HG03575 (cell line): ENCODE measurements at regions not wholly inside any gene's neighbourhood (a gene's known extent, or its start where the extent isn't known, plus 50 kb on each side); places are given as distances from the start of the nearest gene placed in this dataset.
"Not testable (repeated sequence)": the region's sequence is repeated elsewhere in the genome, so short reads cannot be mapped to it uniquely, and the experiment has no call there.

Experiments
- ATAC-seq: cut with Tn5 transposase; IDR thresholded peaks from one replicate; pipeline ENCODE4 v1.9.1; 2021; ENCODE audit not compliant: unreplicated experiment, insufficient number of reproducible peaks, low FRiP score; ENCODE audit errors: extremely low read depth

DNA sequence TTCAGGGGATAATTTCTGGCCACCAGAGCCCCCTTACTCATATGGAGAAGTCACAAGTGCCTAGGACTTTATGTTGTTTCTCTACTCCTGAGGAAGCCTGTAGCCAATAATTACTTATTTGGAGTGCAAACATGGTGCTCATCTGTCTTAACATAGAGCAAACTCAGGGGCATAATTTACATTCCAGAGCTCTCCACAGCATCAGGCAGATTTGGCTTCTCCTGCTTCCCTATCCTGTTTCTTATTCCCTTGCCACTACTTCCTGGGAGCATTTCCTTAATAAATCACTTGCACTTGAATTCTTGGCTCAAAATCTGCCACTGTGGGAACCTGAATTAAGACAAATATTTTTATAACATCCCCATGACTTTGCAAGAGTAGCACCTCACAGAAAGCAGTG lies 960.9 kb downstream of the SOCS6 start:
- no peak for ATAC-seq

GRCh38 chr18:71242981-71243380 lies 954.1 kb downstream of the SOCS6 start:
- ATAC-seq = no peak

- no peak for ATAC-seq
Measured at GRCh38 chr18:71238974-71239624, 950.3 kb downstream of the SOCS6 start.

DNA sequence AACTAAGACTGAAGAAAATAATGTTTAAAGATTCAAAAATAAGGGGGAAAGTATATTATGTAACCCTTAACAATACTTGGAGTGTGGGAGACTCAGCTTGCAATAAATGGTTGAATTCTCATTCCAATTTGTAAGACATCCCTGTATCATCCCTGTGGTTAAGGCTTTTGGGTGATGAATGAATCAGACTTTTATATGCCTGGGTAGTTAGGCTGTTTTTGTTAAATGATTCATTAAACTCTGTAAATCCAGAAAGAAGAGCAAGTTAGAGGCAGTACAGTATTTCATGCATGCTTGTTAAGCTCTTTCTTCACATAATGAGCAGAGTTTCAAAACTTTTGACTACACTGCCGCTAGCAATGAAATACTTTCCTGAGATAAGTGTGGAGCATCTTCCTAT lies 948.8 kb downstream of the SOCS6 start:
- ATAC-seq = no peak

DNA sequence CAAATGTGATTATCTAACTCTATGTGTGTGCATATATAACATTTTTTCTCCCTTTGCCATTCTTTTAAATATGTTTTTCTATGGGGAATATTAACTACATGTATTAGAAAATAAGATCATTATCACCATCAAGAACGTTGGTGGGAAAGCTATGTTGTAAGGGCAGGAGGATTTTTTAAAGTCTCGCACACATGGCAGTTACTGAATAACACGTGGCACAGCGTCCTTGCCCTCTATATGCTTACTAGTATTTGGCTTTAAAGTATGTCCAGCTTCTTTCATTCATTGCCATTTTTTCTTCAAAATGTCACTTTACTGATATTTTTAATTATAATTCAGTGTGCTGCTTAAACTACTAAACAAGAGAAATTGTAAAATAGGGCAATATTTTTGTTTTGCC lies 944.3 kb downstream of the SOCS6 start:
- no peak for ATAC-seq

DNA sequence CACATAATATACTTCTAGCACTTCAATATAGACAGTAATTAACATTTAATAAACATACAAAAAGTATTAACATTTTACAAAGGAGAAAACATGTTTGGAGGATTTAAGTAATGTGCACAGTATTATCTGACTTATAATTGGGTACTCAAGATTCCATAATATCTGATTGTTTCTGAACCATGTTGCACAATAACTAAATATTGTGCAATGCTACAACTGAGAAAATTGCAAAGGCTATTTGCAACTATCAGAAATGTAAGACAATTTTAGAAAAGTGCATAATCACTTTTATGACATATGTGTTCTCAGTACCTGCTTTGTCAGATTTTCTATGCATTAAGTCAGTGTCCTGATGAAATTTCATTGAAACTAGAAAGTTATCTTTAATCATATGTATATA lies 934.6 kb downstream of the SOCS6 start:
- ATAC-seq = no peak

GRCh38 chr18:71221405-71221804 lies 932.6 kb downstream of the SOCS6 start:
- ATAC-seq = no peak

GRCh38 chr18:71212739-71213138 lies 923.9 kb downstream of the SOCS6 start:
- not testable (repeated sequence) for ATAC-seq

DNA sequence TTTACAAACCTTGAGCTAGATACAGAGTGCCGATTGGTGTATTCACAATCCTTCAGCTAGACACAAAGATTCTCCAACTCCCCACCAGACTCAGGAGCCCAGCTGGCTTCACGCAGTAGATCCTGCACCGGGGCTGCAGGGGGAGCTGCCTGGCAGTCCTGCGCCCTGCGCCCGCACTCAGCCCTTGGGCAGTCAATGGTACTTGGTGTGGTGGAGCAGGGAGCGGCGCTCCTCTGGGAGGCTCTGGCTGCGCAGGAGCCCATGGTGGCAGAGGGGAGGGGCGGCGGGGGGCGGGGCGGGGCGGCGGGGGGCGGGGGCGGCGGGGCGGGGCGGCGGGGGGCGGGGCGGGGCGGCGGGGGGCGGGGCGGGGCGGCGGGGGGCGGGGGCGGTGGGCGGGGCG lies 923.4 kb downstream of the SOCS6 start:
- no peak for ATAC-seq

- ATAC-seq = no peak
Measured at GRCh38 chr18:71209944-71210343, 921.1 kb downstream of the SOCS6 start.

DNA sequence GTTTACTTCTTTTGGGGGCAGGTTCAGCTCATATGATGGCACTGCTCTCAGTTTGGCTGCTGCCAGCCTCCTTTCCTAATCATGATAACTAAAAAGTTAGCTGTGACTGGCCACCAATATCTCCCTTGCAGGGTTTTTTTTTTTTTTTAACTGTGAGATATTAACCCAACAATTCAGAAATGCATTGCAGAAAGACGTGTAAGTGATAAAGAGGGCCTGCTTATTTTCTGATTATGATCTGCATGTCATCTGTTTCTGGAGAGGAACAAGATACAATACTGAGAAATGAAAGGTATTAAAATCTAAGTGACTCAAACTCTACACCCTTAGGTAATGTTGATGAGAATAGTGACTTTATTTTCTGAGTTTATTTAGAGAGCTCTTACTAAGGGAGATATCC lies 905.6 kb downstream of the SOCS6 start:
- no peak for ATAC-seq

- ATAC-seq = no peak
Measured at GRCh38 chr18:71189581-71189980, 900.7 kb downstream of the SOCS6 start.

DNA sequence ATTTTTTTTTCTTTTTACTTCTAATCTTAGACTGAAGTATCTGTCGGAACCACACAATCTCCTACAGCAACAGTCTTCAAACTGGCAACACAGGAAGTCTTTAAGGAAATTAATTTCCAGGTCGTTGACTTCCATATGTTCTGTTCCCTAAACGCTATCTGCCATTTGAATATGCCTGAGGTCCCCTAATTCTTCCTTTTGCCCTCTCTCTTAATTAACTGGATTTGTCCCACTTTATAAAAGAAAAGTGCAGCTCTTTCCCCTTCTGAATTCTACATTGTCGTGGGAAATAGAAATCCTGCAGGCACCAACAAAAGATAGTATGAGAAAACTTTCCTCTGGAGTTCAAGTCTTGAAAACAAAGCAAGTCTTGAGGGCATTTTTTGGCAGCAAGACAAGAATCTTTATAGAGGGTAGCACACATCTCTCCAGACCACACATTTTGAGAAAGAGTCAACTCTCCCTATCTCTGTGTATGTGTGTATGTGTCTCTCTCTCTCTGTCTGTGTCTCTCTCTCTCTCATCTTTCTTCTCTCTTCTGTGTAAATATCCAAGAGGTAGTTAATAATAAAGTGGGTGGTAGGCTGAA lies 879.8 kb downstream of the SOCS6 start:
- ATAC-seq = no peak

- no peak for ATAC-seq
Measured at GRCh38 chr18:71136487-71136886, 847.6 kb downstream of the SOCS6 start.

- ATAC-seq = no peak
Measured at GRCh38 chr18:71134122-71134521, 845.3 kb downstream of the SOCS6 start.

DNA sequence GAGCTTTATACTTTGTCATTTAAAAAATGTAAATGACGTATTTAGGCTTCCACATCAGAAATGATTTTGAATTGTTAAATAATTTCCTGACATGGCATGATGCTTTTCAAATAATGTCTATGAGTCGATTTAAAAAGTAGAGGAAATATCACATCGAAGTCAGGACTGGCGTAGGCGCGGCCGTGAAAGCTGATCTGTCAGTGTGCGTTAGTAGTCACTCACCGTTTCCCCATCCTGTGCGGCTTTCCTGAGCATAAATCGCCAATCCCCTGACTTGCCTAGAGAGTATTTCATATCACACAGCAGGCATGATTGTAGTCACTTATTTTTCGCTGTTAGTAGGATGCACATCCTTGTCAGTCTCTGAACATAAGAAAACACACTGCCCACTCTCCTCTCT lies 843.1 kb downstream of the SOCS6 start:
- no peak for ATAC-seq

GRCh38 chr18:71130351-71130750 lies 841.5 kb downstream of the SOCS6 start:
- ATAC-seq = no peak

GRCh38 chr18:71125581-71125980 lies 836.7 kb downstream of the SOCS6 start:
- no peak for ATAC-seq

DNA sequence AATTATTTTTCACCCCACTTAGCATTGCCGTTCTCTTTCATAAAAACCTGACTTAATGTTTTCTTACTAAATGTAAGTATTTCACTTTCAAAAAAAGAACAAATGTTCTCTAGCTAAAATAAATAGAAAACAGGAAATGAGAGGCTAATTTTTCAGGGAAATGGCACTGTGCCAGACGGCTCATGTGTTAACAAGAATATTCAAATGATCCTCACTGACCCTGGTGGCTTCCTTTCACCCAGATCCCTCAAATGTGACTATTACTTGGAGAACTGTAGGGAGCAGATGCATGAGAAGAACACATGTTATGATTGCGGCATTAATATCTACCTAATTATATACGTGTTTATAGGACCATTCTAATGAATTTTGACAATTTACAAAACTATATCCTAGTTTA lies 827.7 kb downstream of the SOCS6 start:
- no peak for ATAC-seq

- no peak for ATAC-seq
Measured at GRCh38 chr18:71115261-71115660, 826.4 kb downstream of the SOCS6 start.

DNA sequence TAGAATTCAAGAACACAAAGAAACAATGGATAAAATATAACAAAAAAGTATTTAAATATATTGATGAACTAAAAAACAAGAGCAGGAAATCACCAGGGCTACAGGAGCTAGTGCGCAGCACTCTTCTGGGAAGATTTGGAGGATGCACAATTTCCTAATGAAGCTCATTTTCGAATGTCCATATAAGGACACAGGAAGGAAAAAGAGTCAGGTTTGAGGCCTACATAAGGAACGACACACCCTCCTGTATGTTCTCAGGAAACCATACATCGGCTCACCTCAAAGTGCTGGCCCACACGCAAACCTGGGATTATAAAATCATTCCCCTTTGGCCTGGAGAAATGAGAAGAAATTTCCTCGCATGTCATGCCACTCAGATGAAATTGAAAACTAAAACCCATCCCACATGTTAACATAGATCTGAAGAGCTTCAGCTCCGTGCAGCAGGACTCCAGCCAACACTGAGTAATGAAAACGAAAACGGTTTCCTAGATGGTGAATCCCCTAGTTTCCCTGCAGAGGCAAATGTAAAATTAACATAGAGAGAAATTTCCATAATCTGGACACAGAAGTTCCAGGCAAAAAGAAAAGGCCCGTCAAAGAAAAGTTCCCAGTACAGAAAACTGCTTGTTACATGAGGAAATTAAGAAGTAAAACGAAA lies 825.8 kb downstream of the SOCS6 start:
- ATAC-seq = no peak
